IMR-90 (cell line): ENCODE measurements at regions not wholly inside any gene's neighbourhood (a gene's known extent, or its start where the extent isn't known, plus 50 kb on each side); places are given as distances from the start of the nearest gene placed in this dataset.

ENCODE experiments used
- CHD1 ChIP-seq: IDR thresholded peaks from 2 replicates; pipeline ENCODE4 v1.6.1; 2012; ENCODE audit warnings: low read depth, low read length, improper control_type of control experiment
- FOS ChIP-seq: fragments of 150-350 bp; IDR thresholded peaks from 2 replicates; pipeline ENCODE4 v1.6.1; 2016; ENCODE audit warnings: low read depth, low read length
- MAFK ChIP-seq: IDR thresholded peaks from 2 replicates; pipeline ENCODE4 v1.6.1; 2012; ENCODE audit warnings: low read depth, low read length, improper control_type of control experiment
- POLR2A ChIP-seq: IDR thresholded peaks from 2 replicates; pipeline ENCODE4 v1.6.1; 2012; ENCODE audit warnings: mild to moderate bottlenecking, low read depth, low read length
- RCOR1 ChIP-seq: IDR thresholded peaks from 2 replicates; pipeline ENCODE4 v1.6.1; 2012; ENCODE audit warnings: mild to moderate bottlenecking, low read length, improper control_type of control experiment; ENCODE audit not compliant: insufficient replicate concordance
- RFX5 ChIP-seq: IDR thresholded peaks from 2 replicates; pipeline ENCODE4 v1.8.0; 2012; ENCODE audit warnings: low read depth, mild to moderate bottlenecking, low read length, moderate library complexity
- SMC3 ChIP-seq: fragments of 150-350 bp; IDR thresholded peaks from 2 replicates; pipeline ENCODE4 v1.6.1; 2016; ENCODE audit warnings: low read depth, mild to moderate bottlenecking, antibody characterized with exemption, low read length, moderate library complexity
- TF ChIP-seq, protein P1 (sequence below): fragments of 150-350 bp; IDR thresholded peaks from 2 replicates; pipeline ENCODE4 v1.6.1; 2016; ENCODE audit warnings: low read depth, mild to moderate bottlenecking, low read length, moderate library complexity, borderline replicate concordance
- TF ChIP-seq, protein P2 (sequence below): conservative IDR thresholded peaks from 2 replicates; pipeline ENCODE4 v1.5.1; 2012; ENCODE audit warnings: mild to moderate bottlenecking, low read depth, low read length, improper control_type of control experiment
- TF ChIP-seq, protein P3 (sequence below): fragments of 150-350 bp; IDR thresholded peaks from 2 replicates; pipeline ENCODE4 v1.6.1; 2017; ENCODE audit warnings: mild to moderate bottlenecking, antibody characterized with exemption, low read length, low read depth

DNA sequence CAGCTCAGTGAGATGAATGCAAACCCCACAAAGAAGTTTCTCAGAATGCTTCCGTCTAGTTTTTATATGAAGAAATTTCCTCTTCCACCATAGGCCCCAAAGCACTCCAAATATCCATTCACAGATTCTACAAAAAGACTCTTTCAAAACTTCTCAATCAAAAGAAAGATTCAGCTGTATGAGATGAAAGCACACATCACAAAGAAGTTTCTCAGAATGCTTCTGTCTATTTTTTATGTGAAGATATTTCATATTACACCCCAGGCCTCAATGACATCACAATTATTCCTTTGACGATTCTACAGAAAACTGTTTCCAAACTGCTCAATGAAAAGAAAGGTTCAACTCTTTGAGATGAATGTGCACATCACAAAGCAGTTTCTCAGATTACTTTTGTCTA is 1819.4 kb downstream of the UQCRFS1 start:
- TF ChIP-seq, protein P1, sequence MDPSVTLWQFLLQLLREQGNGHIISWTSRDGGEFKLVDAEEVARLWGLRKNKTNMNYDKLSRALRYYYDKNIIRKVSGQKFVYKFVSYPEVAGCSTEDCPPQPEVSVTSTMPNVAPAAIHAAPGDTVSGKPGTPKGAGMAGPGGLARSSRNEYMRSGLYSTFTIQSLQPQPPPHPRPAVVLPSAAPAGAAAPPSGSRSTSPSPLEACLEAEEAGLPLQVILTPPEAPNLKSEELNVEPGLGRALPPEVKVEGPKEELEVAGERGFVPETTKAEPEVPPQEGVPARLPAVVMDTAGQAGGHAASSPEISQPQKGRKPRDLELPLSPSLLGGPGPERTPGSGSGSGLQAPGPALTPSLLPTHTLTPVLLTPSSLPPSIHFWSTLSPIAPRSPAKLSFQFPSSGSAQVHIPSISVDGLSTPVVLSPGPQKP: no peak
- TF ChIP-seq, protein P2, sequence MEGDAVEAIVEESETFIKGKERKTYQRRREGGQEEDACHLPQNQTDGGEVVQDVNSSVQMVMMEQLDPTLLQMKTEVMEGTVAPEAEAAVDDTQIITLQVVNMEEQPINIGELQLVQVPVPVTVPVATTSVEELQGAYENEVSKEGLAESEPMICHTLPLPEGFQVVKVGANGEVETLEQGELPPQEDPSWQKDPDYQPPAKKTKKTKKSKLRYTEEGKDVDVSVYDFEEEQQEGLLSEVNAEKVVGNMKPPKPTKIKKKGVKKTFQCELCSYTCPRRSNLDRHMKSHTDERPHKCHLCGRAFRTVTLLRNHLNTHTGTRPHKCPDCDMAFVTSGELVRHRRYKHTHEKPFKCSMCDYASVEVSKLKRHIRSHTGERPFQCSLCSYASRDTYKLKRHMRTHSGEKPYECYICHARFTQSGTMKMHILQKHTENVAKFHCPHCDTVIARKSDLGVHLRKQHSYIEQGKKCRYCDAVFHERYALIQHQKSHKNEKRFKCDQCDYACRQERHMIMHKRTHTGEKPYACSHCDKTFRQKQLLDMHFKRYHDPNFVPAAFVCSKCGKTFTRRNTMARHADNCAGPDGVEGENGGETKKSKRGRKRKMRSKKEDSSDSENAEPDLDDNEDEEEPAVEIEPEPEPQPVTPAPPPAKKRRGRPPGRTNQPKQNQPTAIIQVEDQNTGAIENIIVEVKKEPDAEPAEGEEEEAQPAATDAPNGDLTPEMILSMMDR: no peak
- no peak for TF ChIP-seq SMC3
- TF ChIP-seq POLR2A: no peak
- TF ChIP-seq CHD1: no peak
- TF ChIP-seq, protein P3, sequence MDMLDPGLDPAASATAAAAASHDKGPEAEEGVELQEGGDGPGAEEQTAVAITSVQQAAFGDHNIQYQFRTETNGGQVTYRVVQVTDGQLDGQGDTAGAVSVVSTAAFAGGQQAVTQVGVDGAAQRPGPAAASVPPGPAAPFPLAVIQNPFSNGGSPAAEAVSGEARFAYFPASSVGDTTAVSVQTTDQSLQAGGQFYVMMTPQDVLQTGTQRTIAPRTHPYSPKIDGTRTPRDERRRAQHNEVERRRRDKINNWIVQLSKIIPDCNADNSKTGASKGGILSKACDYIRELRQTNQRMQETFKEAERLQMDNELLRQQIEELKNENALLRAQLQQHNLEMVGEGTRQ: no peak
- TF ChIP-seq FOS: no peak
- no peak for TF ChIP-seq RFX5
- no peak for TF ChIP-seq RCOR1
- TF ChIP-seq MAFK: no peak
